NCI-H187 (cell line): ENCODE measurements at regions not wholly inside any gene's neighbourhood (a gene's known extent, or its start where the extent isn't known, plus 50 kb on each side); places are given as distances from the start of the nearest gene placed in this dataset.
"Not testable (repeated sequence)": the region's sequence is repeated elsewhere in the genome, so short reads cannot be mapped to it uniquely, and the experiment has no call there.

Source experiments
- DNase-seq, 2 experiments: peaks; one replicate each; lab custom pipeline; 2025; lab: John Stamatoyannopoulos, UW

- DNase-seq, result peak; percentile 94 to 96
Observed at GRCh38 chr11:67805253-67806126, 131.1 kb upstream of the ALDH3B2 start.

- not testable (repeated sequence) for DNase-seq
Observed at GRCh38 chr11:67804435-67805252, 130.2 kb upstream of the ALDH3B2 start.

- DNase-seq, result not testable (repeated sequence)
Observed at GRCh38 chr11:67803519-67803918, 129.1 kb upstream of the ALDH3B2 start.

GRCh38 chr11:67803055-67803454 lies 128.6 kb upstream of the ALDH3B2 start:
- not testable (repeated sequence) for DNase-seq

- not testable (repeated sequence) for DNase-seq
Observed at GRCh38 chr11:67802623-67803022, 128.2 kb upstream of the ALDH3B2 start.

GRCh38 chr11:67801397-67801796 lies 127.0 kb upstream of the ALDH3B2 start:
- DNase-seq, result not testable (repeated sequence)

GRCh38 chr11:67800591-67800990 lies 126.2 kb upstream of the ALDH3B2 start:
- not testable (repeated sequence) for DNase-seq

- not testable (repeated sequence) for DNase-seq
Observed at GRCh38 chr11:67799808-67800207, 125.4 kb upstream of the ALDH3B2 start.

GRCh38 chr11:67797726-67798521 lies 123.5 kb upstream of the ALDH3B2 start:
- DNase-seq, result not testable (repeated sequence)

- DNase-seq, result no peak
Observed at GRCh38 chr11:67795746-67796145, 121.3 kb upstream of the ALDH3B2 start.

- DNase-seq, result not testable (repeated sequence)
Observed at GRCh38 chr11:67793750-67794149, 119.3 kb upstream of the ALDH3B2 start.

GRCh38 chr11:67792273-67792990 lies 118.0 kb upstream of the ALDH3B2 start:
- not testable (repeated sequence) for DNase-seq

GRCh38 chr11:67791598-67792170 lies 117.3 kb upstream of the ALDH3B2 start:
- not testable (repeated sequence) for DNase-seq

- DNase-seq, result not testable (repeated sequence)
Observed at GRCh38 chr11:67788341-67788695, 113.9 kb upstream of the ALDH3B2 start.

GRCh38 chr11:67787681-67788340 lies 113.4 kb upstream of the ALDH3B2 start:
- DNase-seq, result not testable (repeated sequence)

- DNase-seq, result not testable (repeated sequence)
Observed at GRCh38 chr11:67781967-67782366, 107.5 kb upstream of the ALDH3B2 start.

GRCh38 chr11:67781506-67781905 lies 107.1 kb upstream of the ALDH3B2 start:
- DNase-seq, result not testable (repeated sequence)

- DNase-seq, result no peak
Observed at GRCh38 chr11:67780056-67780455, 105.6 kb upstream of the ALDH3B2 start.

- not testable (repeated sequence) for DNase-seq
Observed at GRCh38 chr11:67779189-67779875, 104.9 kb upstream of the ALDH3B2 start.
